ENCODE measurements at regions not wholly inside any gene's neighbourhood (a gene's known extent, or its start where the extent isn't known, plus 50 kb on each side); places are given as distances from the start of the nearest gene placed in this dataset.
"Not testable (repeated sequence)": the region's sequence is repeated elsewhere in the genome, so short reads cannot be mapped to it uniquely, and the experiment has no call there.

DNA sequence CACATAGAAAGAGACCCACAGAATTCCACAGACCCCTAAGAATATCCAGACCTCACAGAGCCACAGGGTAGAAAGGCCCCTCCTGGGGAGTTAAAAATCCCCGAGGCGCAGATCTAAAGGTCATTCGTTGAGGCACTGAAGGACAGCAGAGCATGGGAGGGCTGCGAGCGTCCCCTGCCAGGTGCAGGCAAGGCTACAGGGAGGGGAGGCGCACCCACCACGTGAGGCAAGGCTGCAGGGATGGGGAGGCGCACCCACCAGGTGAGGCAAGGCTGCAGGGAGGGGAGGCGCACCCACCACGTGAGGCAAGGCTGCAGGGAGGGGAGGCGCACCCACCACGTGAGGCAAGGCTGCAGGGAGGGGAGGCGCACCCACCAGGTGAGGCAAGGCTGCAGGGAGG is 785.6 kb upstream of the FRG1 start:
- TF ChIP-seq EZH2phosphoT487 (IDR thresholded peaks at IDR 0.05; ENCODE audit: borderline replicate concordance, low read length); CTCF (IDR thresholded peaks at IDR 0.05; ENCODE audit: low read depth, low read length, poor library complexity, severe bottlenecking): not testable (repeated sequence)

All from DOHH2 (cell line).